Stimulated activated CD4-positive, alpha-beta T cell treated with anti-CD3 and anti-CD28 coated beads, Interleukin-12 subunit alpha, Interleukin-12 subunit beta, amount 100 ng/mL, for 4 hours (primary cell): ENCODE measurements at regions not wholly inside any gene's neighbourhood (a gene's known extent, or its start where the extent isn't known, plus 50 kb on each side); places are given as distances from the start of the nearest gene placed in this dataset.
A peak's percentile ranks its signal among the peaks of the same experiment; 100 is the strongest.

Experiments used
- DNase-seq: peaks from one replicate; pipeline ENCODE4 v3.0.0-alpha.2; 2020

DNA sequence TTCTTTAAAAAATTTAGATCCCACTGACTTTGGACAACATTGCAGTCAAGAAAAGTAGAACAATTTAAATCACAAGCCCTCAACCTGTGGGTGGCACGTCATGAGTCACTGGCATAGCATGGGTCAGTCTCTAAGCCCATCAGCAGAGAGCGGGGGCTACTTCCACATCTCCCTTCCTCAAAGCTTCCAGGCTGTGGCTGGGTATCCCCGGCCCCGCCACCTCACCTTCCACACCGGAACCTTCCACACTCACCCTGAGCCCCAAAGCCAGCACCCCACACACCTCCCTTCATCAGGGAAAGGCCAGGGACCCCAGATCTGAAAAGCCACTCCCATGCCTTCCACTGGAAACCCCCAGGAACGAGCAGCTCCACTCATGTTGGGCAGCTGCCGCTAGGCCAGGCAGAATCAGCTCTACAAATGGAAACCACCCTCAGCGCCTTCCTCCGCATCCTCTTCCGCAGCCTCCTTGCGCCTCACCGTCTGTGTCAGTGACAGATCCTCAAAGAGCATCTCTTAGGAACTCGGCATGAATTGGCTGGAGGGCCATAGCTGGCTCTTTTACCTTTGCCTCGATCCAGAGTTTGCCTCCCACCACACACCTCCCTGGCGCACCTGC, 156.5 kb downstream of the ERCC6L2 start:
- no peak for DNase-seq

DNA sequence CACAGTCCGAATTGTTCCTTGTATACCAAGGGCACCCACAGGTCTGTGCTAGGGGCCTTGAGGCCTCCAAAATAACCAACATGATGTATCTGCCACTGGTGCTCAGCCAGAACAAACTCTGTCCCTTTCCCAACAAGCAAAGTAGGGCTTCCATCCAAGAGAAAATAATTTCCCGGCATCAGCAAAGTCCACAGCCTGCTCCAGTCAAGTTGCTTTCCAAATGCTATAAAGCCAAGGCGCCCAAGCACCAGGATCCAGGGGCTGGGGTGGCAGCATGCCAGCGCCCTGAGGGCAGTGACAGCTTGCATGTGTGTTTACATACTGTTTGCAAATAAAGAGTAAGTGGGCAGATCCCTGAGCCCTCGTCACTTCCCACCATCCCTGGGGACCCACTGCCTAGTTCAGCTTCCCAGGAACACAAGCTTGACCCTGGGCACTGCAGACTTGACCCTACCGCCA, 155.9 kb downstream of the ERCC6L2 start:
- DNase-seq, result no peak

DNA sequence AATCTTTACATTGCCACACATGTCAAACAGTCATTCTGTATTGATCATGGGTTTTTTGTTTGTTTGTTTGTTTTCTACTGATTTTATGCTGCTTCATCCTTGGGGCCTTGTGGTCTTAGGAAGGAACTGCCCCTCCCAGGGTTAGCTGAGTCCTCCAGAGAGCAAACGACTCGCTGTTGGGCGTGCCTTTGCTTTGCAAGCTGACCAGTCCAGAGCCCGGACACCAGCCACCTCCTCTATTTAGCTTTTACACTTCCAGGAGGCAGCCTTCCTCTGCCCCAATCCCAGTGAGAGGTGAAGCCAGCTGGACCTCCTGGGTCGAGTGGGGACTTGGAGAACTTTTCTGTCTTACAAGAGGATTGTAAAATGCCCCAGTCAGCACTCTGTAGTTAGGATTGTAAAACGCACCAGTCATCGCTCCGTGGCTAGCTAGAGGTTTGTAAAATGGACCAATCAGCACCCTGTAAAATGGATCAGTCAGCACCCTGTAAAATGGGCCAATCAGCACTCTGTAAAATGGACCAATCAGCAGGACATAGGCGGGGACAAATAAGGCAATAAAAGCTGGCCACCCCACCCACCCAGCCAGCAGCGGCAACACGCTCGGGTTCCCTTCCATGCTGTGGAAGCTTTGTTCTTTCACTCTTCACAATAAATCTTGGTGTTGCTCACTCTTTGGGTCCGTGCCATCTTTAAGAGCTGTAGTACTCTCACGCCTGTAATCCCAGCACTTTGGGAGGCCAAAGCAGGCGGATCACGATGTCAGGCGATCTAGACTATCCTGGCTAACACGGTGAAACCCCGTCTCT, 154.4 kb downstream of the ERCC6L2 start:
- DNase-seq, result no peak

DNA sequence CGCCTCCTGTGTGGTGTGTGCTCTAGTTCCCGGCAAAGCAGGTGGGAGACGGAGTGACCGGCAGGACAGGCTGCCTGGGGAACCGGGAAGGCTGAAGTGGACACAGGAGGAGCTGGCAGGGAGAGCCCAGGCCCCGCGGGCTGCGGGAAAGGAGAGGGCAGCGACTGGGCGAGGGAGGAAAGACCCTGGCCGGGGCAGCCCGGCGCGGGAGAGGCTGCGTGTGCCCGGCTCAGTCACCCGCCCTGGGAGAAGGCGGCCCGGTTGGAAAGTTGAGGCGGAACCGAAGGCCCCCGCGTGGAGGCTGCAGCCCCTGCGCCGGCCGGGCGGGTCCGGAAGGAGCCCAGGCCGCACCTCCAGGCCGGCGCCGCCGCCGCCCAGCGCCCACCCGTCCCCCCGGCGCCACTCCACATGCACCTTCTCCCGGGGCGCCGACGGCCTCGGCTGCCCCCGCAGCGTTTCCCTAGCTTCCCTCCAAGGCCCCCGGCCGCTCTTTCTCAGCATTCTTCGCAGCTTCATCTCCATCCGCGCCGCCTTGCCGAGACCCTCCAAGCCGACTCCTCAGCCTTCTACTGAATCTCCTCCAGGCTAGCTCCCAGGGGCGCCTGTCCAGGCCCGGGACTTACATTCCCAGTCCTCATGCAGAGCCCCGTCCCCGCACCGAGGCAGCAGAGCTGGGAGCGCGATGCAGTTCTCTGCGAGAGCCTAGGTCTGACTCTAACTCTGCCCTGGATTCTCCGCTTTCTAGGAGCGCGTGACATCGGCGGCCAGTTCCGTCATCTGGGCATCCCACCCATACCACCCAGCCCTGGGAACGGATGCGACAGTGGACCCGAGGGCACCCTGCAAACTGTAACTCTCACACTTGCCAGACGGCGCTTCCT, 152.0 kb downstream of the ERCC6L2 start:
- no peak for DNase-seq

DNA sequence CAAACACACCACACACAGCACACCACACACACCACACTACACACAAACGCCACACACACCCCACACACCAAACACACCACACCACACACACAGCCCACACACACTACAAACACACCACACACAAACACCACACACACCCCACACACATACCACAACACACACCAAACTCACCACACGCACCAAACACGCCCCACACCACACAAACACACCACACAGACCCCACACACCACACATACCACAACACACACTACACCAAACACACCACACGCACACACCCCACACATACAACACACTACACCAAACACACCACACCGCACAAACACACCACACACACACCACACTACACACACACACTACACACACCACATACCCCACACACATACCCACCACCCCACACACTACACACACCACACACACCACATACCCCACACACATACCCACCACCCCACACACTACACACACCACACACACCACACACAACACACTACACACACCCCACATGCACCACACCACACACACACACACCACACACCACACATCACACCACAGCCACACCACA, 151.2 kb downstream of the ERCC6L2 start:
- DNase-seq, result no peak

DNA sequence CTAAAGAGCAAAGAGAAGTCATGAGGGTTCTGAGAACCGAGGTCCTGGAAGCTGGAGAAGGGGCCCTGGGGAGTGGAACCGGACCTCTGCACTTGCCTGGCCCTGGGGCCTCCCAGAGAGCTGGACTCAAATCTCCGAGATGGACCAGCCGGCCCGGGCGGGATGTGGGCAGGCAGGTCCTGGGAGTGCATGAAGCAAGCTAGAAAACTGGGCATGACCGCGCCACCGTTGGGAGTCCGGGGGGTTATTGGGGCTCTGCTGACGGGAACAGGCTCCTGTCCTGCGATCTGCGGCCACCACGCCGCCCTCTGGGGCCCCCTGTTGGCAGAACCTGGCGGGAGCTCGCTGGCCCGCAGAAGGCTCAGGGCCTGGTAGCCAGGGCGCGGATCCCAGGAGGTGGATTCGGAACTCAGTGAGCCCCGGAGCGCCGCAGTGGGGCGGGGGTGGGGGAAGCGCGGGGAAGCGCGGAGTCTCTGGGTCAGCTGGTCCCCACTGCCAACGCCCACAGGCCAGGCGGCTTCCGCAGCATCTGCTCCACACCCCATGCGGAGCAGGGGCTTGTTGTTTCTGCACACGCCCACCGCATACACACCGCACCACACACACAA, 150.6 kb downstream of the ERCC6L2 start:
- DNase-seq, result no peak

DNA sequence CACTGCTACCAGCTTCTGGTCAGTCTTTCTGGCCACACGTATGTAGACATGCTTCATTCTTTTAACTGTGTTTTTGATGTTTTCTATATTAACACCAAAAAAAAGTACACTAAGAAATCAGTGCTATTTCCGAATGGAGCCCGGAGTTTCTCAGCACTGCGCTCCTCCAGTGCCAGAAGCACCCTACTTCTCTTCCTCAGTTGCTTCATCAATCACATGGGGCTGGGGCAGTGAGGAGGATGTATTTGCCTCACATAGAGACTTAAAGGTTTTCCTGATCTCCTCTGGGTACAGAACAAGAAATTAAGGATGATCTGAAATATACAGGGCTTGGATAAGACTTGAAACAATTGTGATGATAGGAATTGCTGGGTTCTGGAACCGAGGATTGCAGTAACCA, 148.0 kb downstream of the ERCC6L2 start:
- DNase-seq, result no peak

DNA sequence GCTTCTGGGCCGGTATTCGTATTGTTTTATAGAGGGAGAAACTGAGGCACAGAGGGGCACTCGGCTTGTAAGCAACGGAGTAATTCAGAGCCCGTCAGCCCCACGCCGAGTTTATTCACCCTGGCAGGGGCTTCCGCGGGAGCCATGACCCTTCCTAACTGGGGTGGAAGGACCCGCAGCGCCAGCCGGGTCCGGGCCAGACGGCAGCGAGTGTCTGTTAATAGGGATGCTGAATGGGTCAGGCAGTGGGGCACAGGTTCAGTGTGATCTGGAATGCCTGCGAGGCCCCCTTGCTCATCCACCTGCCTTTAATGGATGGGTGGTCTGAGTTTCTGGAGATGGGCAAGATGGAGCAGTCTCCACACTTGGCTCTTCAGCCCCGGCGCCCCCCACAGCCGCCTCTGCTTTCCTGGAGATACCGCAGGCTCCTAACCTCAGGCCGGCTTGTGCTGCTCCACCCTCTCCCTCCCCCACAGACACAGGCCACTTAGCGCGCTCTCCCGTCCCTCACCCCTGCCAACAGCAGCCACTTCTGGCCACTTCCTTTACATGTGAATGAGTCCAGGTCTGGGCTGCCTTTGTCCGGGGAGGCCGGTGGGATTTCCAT, 147.1 kb downstream of the ERCC6L2 start:
- no peak for DNase-seq

DNA sequence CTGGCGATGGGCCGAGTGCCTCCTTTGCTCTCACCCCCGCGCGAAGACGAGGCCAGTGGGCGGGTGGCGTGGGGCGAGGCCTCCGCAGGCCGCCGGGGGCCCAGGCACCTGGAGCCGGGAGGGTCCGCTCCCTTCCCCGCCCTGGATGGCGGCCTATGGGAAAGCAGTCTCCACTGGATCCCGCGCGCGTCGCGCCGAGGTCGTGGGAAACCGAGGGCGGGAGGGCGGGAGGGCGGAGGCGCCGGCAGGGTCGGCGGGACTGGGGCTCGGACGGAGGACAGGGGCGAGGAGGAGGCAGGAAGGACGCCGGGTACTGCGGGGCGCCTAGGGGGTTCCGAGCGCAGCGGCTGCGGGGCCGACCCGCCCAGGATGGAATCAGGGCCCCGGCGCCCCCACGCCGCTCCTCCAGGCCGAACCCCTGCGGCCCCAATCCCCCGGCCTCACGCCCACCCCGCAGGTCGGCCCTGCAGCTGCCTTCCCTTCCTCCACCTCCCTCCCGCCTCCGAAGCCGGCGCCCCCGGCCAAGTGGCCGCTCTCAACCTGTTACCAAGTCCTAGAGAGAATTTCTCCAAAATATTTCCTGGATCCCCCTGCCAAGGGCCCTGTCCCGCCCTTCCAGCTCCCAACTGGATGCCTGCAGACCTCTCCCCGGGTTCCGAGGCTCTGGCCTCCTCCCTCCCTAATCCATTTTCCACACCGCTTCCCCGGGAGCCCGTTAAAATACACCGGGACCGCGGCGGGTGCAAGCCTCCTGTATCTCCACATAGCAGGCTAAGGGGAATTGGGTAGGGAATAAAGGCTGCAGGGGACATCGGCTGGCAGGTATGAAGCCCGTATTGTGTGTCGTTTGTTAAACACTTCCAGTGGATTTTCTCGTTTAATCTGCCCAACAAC, 146.3 kb downstream of the ERCC6L2 start:
- DNase-seq, result peak; percentile 21

DNA sequence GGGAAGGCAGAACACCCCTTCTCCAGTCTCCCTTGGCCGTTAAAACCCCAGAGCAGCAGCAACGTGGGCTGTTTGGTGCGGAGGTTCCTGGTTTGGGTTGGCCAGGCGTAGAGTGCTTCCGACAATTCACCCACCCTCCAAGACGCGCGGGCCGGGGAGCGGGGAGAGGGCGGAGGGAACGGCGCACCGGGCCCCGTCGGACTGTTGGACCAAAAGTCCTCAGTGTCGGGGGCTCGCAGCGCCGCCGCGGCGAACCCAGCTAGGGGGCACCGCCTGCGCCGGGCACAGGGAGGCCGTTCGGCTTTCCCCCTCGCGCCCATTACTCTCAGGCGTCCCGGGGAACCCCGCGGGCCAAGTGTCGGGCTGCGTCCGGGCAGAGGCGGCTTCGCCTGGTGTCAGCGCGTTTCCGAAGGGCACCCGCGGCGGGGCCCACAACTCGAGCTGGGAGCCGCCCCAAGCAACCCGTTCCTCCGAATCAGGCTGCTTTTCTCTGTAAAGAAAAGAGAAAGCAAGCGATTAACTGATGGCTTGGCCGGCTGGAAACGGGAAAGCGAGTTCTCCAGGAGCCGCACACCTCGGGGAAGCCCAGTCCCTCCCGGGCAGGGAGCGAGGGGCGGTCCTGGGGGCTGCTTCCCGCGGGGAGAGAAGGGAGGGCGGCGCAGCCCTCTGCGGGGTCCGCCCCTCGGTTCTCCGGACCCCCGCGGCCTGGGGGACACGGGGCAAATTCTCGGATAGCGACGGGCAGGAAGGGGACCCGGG, 145.5 kb downstream of the ERCC6L2 start:
- DNase-seq, result peak; percentile 58

DNA sequence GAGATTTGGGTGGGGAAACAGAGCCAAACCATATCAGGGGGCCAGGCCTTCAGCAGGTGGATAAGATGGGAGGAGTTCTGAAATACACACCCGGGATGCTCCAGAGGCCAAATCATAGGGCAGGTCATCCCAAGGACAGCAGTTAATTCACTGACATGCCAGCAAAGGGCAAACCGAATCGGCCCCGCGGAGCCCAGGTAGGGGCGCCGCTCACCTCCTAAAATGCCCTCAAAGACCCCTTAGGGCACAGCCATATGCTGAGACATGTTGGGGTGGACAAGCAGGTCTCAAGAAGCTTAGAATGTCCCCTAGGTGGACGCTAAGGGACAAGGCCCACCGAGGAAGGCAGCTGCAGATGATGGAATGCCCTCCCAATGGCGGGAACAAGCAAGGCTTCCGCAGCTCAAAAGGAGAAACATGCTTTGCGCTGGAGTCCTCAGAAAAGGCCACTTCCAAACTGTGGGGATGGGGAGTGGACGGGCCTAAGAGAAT, 144.9 kb downstream of the ERCC6L2 start:
- no peak for DNase-seq
